Cardiac septum (tissue), 1 donor: ENCODE measurements at regions not wholly inside any gene's neighbourhood (a gene's known extent, or its start where the extent isn't known, plus 50 kb on each side); places are given as distances from the start of the nearest gene placed in this dataset.
"Not testable (repeated sequence)": the region's sequence is repeated elsewhere in the genome, so short reads cannot be mapped to it uniquely, and the experiment has no call there.

Source experiments
- DNase-seq: peaks from one replicate; pipeline ENCODE4 v3.0.0-alpha.2; 2020; ENCODE audit warnings: low spot score
- intact Hi-C: fragments of 100-400 bp; cut with DNase I; formaldehyde crosslinking; loops from one replicate; pipeline ENCODE4 v1.14.0; 2022
- donor health status: DM: no; HTN: no; CAD: no.

- intact Hi-C loops, result loop anchor here (5.0 kb wide), 1 partner anchor 45 kb away; no protein-coding TSS in a partner anchor
- DNase-seq, result no peak
These were observed 112.8 kb upstream of the ATXN3L start for GRCh38 chrX:13432414-13433297.

DNA sequence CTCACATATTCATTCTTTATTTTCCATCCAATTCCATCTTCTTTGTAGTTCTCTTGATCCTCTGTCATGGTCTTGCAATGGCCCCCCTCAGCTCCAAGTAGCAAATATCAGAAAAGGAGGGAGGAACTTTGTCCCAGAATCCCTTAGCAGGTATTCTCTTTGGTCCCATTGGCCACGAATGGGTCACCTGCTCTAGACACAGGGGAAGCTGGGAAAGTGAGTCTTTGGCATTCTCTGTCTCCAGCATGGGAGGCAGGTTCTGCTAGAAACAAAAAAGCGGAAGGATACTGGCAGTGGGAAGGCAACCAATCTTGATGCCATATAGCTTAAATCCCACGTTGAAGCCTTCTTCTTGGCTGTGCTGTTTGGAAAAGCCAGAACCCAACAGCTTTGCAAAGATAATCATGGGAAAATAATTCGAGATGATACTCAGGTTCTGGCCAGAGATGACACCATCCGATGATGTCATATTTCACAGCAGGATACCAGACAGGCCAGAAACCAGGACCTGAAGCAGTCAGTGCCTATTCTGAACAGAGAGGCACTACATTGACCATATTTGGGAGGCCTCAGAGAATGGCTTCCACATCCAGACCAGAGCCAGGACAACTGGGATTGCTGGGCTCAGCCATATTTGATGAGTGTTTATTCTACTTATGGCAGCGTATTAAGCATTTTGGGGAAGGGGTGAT, 110.4 kb upstream of the ATXN3L start:
- intact Hi-C loops, result loop anchor here (5.0 kb wide), 1 partner anchor 47 kb away; no protein-coding TSS in a partner anchor
- DNase-seq, result no peak

- intact Hi-C loops, result no loop called here
- DNase-seq, result no peak
These were observed 108.4 kb upstream of the ATXN3L start for GRCh38 chrX:13428053-13428786.

- intact Hi-C loops, result no loop called here
- no peak for DNase-seq
These were observed 107.7 kb upstream of the ATXN3L start for GRCh38 chrX:13427441-13428052.

- intact Hi-C loops, result no loop called here
- DNase-seq, result no peak
These were observed 100.8 kb upstream of the ATXN3L start for GRCh38 chrX:13420545-13421183.

GRCh38 chrX:13419918-13420317, 100.1 kb upstream of the ATXN3L start:
- no peak for DNase-seq
- intact Hi-C loops, result no loop called here

- DNase-seq, result no peak
- intact Hi-C loops, result no loop called here
These were observed 99.4 kb upstream of the ATXN3L start for GRCh38 chrX:13419276-13419675.

- no peak for DNase-seq
- intact Hi-C loops, result no loop called here
These were observed 98.6 kb upstream of the ATXN3L start for GRCh38 chrX:13418126-13419097.

DNA sequence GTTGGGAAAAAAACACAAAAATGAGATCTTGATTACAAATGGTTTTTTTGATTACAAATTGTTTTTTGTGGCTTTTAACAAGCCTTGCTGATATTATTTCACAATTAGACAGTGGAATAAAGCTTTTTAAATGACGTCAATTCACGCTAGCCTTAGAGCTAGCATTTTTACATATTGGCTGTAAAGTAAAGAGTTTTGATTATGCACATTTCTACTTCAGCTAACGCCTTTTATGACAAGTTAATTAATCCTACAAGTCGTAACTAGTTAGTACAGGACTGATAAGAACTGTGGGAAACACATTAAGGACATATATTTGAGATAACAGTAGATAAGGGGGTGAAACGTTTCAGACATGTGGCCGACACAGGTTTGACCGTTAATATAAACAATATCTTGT, 95.7 kb upstream of the ATXN3L start:
- DNase-seq, result no peak
- intact Hi-C loops, result no loop called here

DNA sequence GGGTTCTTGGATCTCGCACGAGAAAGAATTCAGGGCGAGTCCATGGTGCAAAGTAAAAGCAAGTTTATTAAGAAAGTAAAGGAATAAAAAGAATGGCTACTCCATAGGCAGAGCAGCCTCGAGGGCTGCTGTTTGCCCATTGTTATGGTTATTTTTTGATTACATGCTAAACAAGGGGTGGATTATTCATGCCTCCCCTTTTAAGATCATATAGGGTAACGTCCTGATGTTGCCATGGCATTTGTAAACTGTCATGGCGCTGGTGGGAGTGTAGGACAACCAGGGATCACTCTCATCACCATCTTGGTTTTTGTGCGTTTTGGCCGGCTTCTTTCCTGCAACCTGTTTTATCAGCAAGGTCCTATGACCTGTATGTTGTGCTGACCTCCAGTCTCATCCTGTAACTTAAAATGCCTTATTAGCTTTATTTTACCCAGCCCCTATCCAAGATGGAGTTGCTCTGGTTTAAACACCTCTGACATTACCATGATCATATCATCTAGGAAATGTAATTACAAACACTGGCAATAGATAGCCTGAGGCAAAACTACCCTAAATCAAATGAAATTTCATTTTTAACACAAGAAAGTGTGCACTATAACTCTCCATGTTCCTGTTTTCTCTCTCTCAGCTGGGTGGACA, 94.3 kb upstream of the ATXN3L start:
- intact Hi-C loops, result no loop called here
- DNase-seq, result no peak

- no peak for DNase-seq
- intact Hi-C loops, result no loop called here
These were observed 92.4 kb upstream of the ATXN3L start for GRCh38 chrX:13412208-13412600.

DNA sequence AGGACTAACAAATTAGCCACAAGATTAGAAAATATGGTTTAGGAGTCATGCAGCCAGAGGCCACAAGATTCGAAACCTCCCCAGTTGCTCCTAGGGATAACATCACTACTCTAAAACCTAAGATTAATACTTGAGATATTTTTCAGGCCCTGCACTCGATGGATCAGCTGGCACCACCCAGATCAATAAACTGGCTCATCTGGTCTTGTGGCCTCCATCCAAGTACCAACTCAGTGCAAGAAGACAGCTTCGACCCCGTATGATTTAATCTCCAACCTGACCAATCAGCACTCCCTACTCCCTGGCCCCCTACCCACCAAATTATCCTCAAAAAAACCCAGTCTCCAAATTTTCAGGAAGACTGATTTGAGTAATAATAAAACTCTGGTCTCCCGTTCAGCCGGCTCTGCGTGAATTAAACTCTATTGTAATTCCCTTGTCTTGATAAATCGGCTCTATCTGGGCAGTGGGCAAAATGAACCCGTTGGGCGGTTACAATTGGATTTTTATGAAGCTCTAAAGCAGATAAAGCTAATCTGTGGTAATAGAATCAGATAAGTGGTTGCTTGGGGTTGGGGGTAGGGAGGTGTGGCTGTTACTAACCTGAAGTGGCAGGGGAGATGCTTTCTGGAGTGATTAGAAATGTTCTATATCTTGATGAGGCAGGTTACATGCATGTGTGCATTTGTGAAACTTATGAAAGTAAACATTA, 91.8 kb upstream of the ATXN3L start:
- no peak for DNase-seq
- intact Hi-C loops, result no loop called here

- DNase-seq, intact Hi-C loops: not testable (repeated sequence)
These were observed 88.7 kb upstream of the ATXN3L start for GRCh38 chrX:13408599-13408998.

DNA sequence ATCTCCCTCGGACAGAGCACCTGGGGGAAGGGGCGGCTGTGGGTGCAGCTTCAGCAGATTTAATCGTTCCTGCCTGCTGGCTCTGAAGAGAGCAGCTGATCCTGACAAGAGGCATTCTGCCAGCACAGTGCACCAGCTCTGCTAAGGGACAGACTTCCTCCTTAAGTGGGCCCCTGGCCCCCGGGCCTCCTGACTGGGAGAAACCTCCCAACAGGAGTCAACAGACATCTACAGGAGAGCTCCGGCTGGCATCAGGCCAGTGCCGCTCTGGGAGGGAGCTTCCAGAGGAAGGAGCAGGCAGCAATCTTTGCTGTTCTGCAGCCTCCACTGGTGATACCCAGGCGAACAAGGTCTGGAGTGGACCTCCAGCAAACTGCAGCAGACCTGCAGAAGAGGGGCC, 84.9 kb upstream of the ATXN3L start:
- DNase-seq, intact Hi-C loops: not testable (repeated sequence)

GRCh38 chrX:13404364-13404763, 84.5 kb upstream of the ATXN3L start:
- intact Hi-C loops, result no loop called here
- no peak for DNase-seq

DNA sequence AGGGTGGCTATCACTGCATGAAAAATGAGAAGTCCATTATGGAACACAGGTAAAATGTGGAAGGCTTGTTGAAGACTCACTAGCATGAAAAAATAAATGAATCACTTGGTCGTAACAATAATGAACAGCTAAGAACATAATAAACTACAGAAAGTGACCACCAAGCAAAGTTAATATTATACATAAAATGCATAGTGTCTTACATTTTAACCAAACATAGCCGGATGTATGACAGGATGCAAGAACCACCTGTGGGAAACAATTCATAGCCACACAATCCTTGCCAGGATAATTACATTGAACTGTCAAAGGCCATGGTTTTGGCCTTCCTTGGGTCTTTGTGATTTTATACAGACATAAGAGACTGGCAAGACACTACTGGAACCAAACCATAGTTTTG, 81.9 kb upstream of the ATXN3L start:
- DNase-seq, result no peak
- intact Hi-C loops, result no loop called here

GRCh38 chrX:13398839-13399238, 79.0 kb upstream of the ATXN3L start:
- DNase-seq, result no peak
- intact Hi-C loops, result loop anchor here (2.0 kb wide), 1 partner anchor 38 kb away; no protein-coding TSS in a partner anchor
